ENCODE measurements at regions not wholly inside any gene's neighbourhood (a gene's known extent, or its start where the extent isn't known, plus 50 kb on each side); places are given as distances from the start of the nearest gene placed in this dataset.

DNA sequence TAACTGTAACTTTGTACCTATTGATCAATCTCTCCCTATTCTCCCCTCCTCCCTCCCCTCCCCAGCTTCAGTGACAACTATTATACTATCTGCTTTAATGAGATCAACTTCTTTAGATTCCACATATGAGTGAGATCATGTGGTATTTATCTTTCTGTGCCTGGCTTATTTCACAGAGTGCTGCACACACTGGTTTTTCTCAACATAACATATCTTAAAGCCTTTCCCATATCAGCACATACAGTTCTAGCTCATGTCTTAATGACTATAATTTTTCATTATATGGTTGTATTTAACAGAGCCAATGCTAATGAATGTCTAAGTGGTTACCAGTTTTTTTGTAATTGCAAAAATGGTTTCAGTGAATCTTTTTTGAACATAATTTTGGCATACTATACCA, 340.3 kb upstream of the DDI1 start:
- TF ChIP-seq, protein P1, sequence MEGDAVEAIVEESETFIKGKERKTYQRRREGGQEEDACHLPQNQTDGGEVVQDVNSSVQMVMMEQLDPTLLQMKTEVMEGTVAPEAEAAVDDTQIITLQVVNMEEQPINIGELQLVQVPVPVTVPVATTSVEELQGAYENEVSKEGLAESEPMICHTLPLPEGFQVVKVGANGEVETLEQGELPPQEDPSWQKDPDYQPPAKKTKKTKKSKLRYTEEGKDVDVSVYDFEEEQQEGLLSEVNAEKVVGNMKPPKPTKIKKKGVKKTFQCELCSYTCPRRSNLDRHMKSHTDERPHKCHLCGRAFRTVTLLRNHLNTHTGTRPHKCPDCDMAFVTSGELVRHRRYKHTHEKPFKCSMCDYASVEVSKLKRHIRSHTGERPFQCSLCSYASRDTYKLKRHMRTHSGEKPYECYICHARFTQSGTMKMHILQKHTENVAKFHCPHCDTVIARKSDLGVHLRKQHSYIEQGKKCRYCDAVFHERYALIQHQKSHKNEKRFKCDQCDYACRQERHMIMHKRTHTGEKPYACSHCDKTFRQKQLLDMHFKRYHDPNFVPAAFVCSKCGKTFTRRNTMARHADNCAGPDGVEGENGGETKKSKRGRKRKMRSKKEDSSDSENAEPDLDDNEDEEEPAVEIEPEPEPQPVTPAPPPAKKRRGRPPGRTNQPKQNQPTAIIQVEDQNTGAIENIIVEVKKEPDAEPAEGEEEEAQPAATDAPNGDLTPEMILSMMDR (IDR thresholded peaks at IDR 0.05; ENCODE audit: extremely low read depth in 1 of 2, insufficient read depth in 1 of 2, low read depth in 1 of 2, low read length in 2 of 2), result no peak
- TF ChIP-seq POLR2A (IDR thresholded peaks at IDR 0.05; ENCODE audit: low read depth, low read length), result no peak
- TF ChIP-seq EZH2 (IDR thresholded peaks at IDR 0.05; ENCODE audit: borderline replicate concordance, low read depth, low read length, severe bottlenecking), result no peak
